ENCODE measurements at regions not wholly inside any gene's neighbourhood (a gene's known extent, or its start where the extent isn't known, plus 50 kb on each side); places are given as distances from the start of the nearest gene placed in this dataset.

DNA sequence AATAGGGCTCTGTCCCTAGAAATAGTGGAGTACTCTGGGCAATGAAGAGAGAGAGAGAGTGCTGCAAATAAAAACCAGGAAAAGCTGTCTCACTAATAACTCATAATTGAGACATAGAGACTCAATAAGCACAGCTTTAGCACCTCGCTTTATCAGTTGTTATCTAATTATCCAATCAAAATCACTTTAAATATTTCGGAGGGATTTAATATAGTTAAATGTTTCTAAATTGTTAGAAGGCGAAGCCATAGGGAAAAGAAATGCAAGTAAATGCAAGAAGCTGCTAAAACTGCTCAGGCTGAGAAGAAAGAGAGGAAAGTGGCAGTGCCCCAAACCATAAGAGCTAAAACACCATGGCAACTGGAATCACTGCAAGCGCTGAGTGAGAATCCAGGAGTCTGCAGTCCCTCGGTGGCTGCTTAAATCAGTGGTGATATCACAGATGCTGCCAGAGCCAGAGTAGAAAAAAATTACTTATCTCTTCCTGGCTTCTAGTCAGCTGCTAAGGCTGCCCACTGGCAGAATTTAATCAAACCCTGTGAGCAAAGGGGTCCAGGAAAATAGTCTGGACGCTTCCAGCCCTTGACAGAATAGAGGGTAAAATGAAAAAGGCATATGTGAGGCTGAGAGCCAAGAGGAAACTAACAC, 150.4 kb upstream of the CHRM2 start:
- TF ChIP-seq, protein P1, sequence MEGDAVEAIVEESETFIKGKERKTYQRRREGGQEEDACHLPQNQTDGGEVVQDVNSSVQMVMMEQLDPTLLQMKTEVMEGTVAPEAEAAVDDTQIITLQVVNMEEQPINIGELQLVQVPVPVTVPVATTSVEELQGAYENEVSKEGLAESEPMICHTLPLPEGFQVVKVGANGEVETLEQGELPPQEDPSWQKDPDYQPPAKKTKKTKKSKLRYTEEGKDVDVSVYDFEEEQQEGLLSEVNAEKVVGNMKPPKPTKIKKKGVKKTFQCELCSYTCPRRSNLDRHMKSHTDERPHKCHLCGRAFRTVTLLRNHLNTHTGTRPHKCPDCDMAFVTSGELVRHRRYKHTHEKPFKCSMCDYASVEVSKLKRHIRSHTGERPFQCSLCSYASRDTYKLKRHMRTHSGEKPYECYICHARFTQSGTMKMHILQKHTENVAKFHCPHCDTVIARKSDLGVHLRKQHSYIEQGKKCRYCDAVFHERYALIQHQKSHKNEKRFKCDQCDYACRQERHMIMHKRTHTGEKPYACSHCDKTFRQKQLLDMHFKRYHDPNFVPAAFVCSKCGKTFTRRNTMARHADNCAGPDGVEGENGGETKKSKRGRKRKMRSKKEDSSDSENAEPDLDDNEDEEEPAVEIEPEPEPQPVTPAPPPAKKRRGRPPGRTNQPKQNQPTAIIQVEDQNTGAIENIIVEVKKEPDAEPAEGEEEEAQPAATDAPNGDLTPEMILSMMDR (IDR thresholded peaks at IDR 0.05; ENCODE audit: low read depth, low read length, missing input control), result no peak
- TF ChIP-seq TAF1 (conservative IDR thresholded peaks at IDR 0.05), result no peak
- no peak for TF ChIP-seq RXRA (IDR thresholded peaks at IDR 0.05)

Data from liver (tissue), 3 donors.